H9 (cell line): ENCODE measurements at regions not wholly inside any gene's neighbourhood (a gene's known extent, or its start where the extent isn't known, plus 50 kb on each side); places are given as distances from the start of the nearest gene placed in this dataset.

Source experiments
- DNase-seq: peaks from one replicate; pipeline ENCODE4 v3.0.0-alpha.2; 2017
- H2AFZ ChIP-seq: one replicate; pipeline ENCODE4 v1.6.1; 2013; ENCODE audit warnings: mild to moderate bottlenecking, low read length, control low read depth, moderate library complexity
- H2AK5ac ChIP-seq: 2 replicates; pipeline ENCODE4 v1.6.1; 2013; ENCODE audit warnings: low read length, control low read depth, mixed read lengths; ENCODE audit not compliant: insufficient read length
- H2BK120ac ChIP-seq: one replicate; pipeline ENCODE4 v1.6.1; 2013; ENCODE audit warnings: low read depth, mild to moderate bottlenecking, low read length, control low read depth, inconsistent platforms; ENCODE audit not compliant: poor library complexity, severe bottlenecking
- H2BK12ac ChIP-seq: 2 replicates; pipeline ENCODE4 v1.6.1; 2013; ENCODE audit warnings: low read length, control low read depth, mixed read lengths, low read depth; ENCODE audit not compliant: insufficient read length
- H2BK15ac ChIP-seq: 2 replicates; pipeline ENCODE4 v1.6.1; 2013; ENCODE audit warnings: low read depth, low read length, control low read depth
- H2BK20ac ChIP-seq: one replicate; pipeline ENCODE4 v1.6.1; 2013; ENCODE audit warnings: low read depth, mild to moderate bottlenecking, low read length, control low read depth, inconsistent platforms; ENCODE audit not compliant: poor library complexity, severe bottlenecking
- H2BK5ac ChIP-seq: 2 replicates; pipeline ENCODE4 v1.6.1; 2013; ENCODE audit warnings: low read length, control low read depth, mixed read lengths; ENCODE audit not compliant: insufficient read length
- H3K14ac ChIP-seq: 2 replicates; pipeline ENCODE4 v1.6.1; 2013; ENCODE audit warnings: low read length, control low read depth; ENCODE audit not compliant: insufficient read depth
- H3K18ac ChIP-seq: 2 replicates; pipeline ENCODE4 v1.6.1; 2013; ENCODE audit warnings: low read depth, mild to moderate bottlenecking, mixed read lengths, low read length, control low read depth; ENCODE audit not compliant: insufficient read length
- H3K23ac ChIP-seq: 2 replicates; pipeline ENCODE4 v1.6.1; 2013; ENCODE audit warnings: low read length, control low read depth, mixed read lengths, low read depth; ENCODE audit not compliant: insufficient read length
- H3K23me2 ChIP-seq: 2 replicates; pipeline ENCODE4 v1.6.1; 2013; ENCODE audit warnings: low read depth, mild to moderate bottlenecking, mixed read lengths, low read length, control low read depth; ENCODE audit not compliant: insufficient read length, poor library complexity, severe bottlenecking
- H3K27ac ChIP-seq: 2 replicates; pipeline ENCODE4 v1.5.1; 2013; ENCODE audit warnings: low read length, control low read depth, mixed read lengths, low read depth; ENCODE audit not compliant: insufficient read length
- H3K27me3 ChIP-seq: 2 replicates; pipeline ENCODE4 v1.6.1; 2013; ENCODE audit warnings: low read length, control low read depth, inconsistent platforms; ENCODE audit not compliant: insufficient read depth
- H3K4ac ChIP-seq: 2 replicates; pipeline ENCODE4 v1.6.1; 2013; ENCODE audit warnings: low read depth, mild to moderate bottlenecking, control low read depth, inconsistent platforms, low read length, moderate library complexity
- H3K4me1 ChIP-seq: 2 replicates; pipeline ENCODE4 v1.6.1; 2013; ENCODE audit warnings: low read length, control low read depth, inconsistent platforms; ENCODE audit not compliant: insufficient read depth
- H3K4me2 ChIP-seq: 2 replicates; pipeline ENCODE4 v1.6.1; 2013; ENCODE audit warnings: low read length, control low read depth, mixed read lengths; ENCODE audit not compliant: insufficient read length, insufficient read depth
- H3K56ac ChIP-seq: 2 replicates; pipeline ENCODE4 v1.6.1; 2013; ENCODE audit warnings: low read depth, mild to moderate bottlenecking, mixed read lengths, low read length, control low read depth; ENCODE audit not compliant: insufficient read length
- H3K79me1 ChIP-seq: 2 replicates; pipeline ENCODE4 v1.6.1; 2013; ENCODE audit warnings: low read depth, mild to moderate bottlenecking, moderate library complexity, low read length, control low read depth, inconsistent platforms; ENCODE audit not compliant: insufficient read depth, poor library complexity, severe bottlenecking
- H3K79me2 ChIP-seq: 2 replicates; pipeline ENCODE4 v1.6.1; 2013; ENCODE audit warnings: low read length, control low read depth, inconsistent platforms; ENCODE audit not compliant: insufficient read depth
- H3K9ac ChIP-seq: 2 replicates; pipeline ENCODE4 v1.6.1; 2013; ENCODE audit warnings: low read length, control low read depth, mixed read lengths; ENCODE audit not compliant: insufficient read length; ENCODE audit errors: extremely low read depth
- H3K9me3 ChIP-seq: one replicate; pipeline ENCODE4 v1.6.1; 2013; ENCODE audit warnings: low read depth, low read length, inconsistent platforms; ENCODE audit not compliant: control insufficient read depth
- H3T11ph ChIP-seq: one replicate; pipeline ENCODE4 v1.6.1; 2013; ENCODE audit warnings: mild to moderate bottlenecking, low read length, control low read depth, inconsistent platforms
- H4K20me1 ChIP-seq: one replicate; pipeline ENCODE4 v1.6.1; 2013; ENCODE audit not compliant: control insufficient read depth, insufficient read length, insufficient read depth
- H4K5ac ChIP-seq: 2 replicates; pipeline ENCODE4 v1.6.1; 2013; ENCODE audit warnings: low read depth, mild to moderate bottlenecking, mixed read lengths, low read length, control low read depth; ENCODE audit not compliant: insufficient read length
- H4K8ac ChIP-seq: replicated peaks from 2 replicates; pipeline ENCODE4 v1.6.1; 2013; ENCODE audit warnings: low read length, control low read depth, mixed read lengths, low read depth; ENCODE audit not compliant: insufficient read length
- H4K91ac ChIP-seq: 2 replicates; pipeline ENCODE4 v1.6.1; 2013; ENCODE audit warnings: low read depth, mild to moderate bottlenecking, moderate library complexity, mixed read lengths, low read length, control low read depth; ENCODE audit not compliant: insufficient read length
- H3K27ac Mint-ChIP-seq, 3 experiments: 2 replicates in 2 of 3; 3 replicates in 1 of 3; pipeline ENCODE4 v1.8.0; 2020 to 2021; ENCODE audit warnings: mixed read lengths in 3 of 3, mild to moderate bottlenecking in 1 of 3, moderate library complexity in 1 of 3
- H3K27me3 Mint-ChIP-seq: 2 replicates; pipeline ENCODE4 v1.8.0; 2021; ENCODE audit warnings: low read depth, mild to moderate bottlenecking, moderate library complexity, mixed read lengths
- H3K36me3 Mint-ChIP-seq, 3 experiments: 2 replicates in 2 of 3; 3 replicates in 1 of 3; pipeline ENCODE4 v1.8.0; 2020 to 2021; ENCODE audit warnings: low read depth in 3 of 3, mixed read lengths in 3 of 3; ENCODE audit not compliant: insufficient read depth in 1 of 3
- H3K4me1 Mint-ChIP-seq, 2 experiments: 2 replicates each; pipeline ENCODE4 v1.8.0; 2020; ENCODE audit warnings: mixed read lengths in 2 of 2
- H3K4me3 Mint-ChIP-seq, 2 experiments: 2 replicates in 1 of 2; 3 replicates in 1 of 2; pipeline ENCODE4 v1.8.0; 2020 to 2021; ENCODE audit warnings: mild to moderate bottlenecking in 2 of 2, mixed read lengths in 2 of 2, moderate library complexity in 1 of 2
- H3K9me3 Mint-ChIP-seq, 2 experiments: 2 replicates in 1 of 2; 3 replicates in 1 of 2; pipeline ENCODE4 v1.8.0; 2020; ENCODE audit warnings: mild to moderate bottlenecking in 2 of 2, mixed read lengths in 2 of 2, moderate library complexity in 1 of 2
- WGBS: extraction: QIAGEN DNeasy Blood & Tissue Kit; methylation state at CpG from one replicate; pipeline ENCODE4 v1.1.7; 2013; ENCODE audit warnings: missing lambda C conversion rate, low lambda C conversion rate, mixed read lengths; ENCODE audit not compliant: insufficient read length; ENCODE audit errors: extremely low coverage; 5-methylcytosine and 5-hydroxymethylcytosine counted together
- TF ChIP-seq, protein P1 (sequence below): fragments of 200-600 bp; sonication (generic); conservative IDR thresholded peaks from 3 replicates; pipeline ENCODE4 v1.8.0; 2021; ENCODE audit warnings: antibody characterized with exemption, mild to moderate bottlenecking

DNA sequence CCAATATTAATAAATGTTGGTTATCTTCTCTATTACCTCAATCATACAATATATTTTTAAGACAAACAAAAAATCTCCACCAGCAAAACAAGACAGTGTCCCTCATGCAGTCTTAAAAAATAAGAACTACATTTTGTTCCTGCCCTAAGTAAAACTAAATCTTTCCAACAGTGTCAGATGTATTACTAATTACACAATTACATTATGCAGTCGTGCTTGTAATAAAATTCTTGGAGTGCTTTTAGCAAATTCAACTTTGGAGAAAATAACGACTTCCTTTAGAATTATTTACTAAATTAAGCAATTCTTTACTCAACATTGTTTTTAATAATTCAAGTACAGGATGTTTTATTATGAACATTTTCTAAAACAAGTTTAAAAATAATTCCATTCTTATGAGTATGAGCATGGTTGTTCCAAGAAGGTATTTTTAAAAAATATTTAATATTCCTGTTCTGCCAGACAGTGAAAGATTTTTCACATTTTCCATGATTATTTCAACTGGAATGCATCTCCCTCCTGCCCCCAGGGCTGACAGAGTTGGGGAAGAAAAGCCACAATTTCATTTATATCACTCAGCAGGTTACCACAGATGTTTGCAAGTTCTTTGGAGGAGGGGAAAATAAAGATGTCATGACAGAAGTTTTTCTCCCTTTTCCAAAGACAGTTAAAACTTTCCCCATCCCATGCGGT is 137.9 kb downstream of the FAM114A2 start:
- no peak overlapping the region for H3K4ac ChIP-seq
- no peak overlapping the region for H3K9ac ChIP-seq
- no CpG with 5 or more reads among the region's 3 CpGs for WGBS
- H2BK20ac ChIP-seq, result no peak overlapping the region
- no peak for DNase-seq
- H2BK15ac ChIP-seq, result no peak overlapping the region
- no peak overlapping the region for H3T11ph ChIP-seq
- H3K9me3 ChIP-seq, result no peaks in the 10 kb centered on the region
- no peak overlapping the region for H2AFZ ChIP-seq
- no peak overlapping the region for H3K18ac ChIP-seq
- H3K4me1 ChIP-seq, result no peaks in the 10 kb centered on the region
- H3K27me3 Mint-ChIP-seq, result no peaks in the 10 kb centered on the region
- no peak overlapping the region for H3K4me2 ChIP-seq
- TF ChIP-seq, protein P1, sequence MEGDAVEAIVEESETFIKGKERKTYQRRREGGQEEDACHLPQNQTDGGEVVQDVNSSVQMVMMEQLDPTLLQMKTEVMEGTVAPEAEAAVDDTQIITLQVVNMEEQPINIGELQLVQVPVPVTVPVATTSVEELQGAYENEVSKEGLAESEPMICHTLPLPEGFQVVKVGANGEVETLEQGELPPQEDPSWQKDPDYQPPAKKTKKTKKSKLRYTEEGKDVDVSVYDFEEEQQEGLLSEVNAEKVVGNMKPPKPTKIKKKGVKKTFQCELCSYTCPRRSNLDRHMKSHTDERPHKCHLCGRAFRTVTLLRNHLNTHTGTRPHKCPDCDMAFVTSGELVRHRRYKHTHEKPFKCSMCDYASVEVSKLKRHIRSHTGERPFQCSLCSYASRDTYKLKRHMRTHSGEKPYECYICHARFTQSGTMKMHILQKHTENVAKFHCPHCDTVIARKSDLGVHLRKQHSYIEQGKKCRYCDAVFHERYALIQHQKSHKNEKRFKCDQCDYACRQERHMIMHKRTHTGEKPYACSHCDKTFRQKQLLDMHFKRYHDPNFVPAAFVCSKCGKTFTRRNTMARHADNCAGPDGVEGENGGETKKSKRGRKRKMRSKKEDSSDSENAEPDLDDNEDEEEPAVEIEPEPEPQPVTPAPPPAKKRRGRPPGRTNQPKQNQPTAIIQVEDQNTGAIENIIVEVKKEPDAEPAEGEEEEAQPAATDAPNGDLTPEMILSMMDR, result no peak
- no peak overlapping the region for H2AK5ac ChIP-seq
- H3K79me2 ChIP-seq, result no peaks in the 10 kb centered on the region
- H2BK12ac ChIP-seq, result no peak overlapping the region
- H4K20me1 ChIP-seq, result no peaks in the 10 kb centered on the region
- no peak overlapping the region for H2BK5ac ChIP-seq
- no peak overlapping the region for H2BK120ac ChIP-seq
- no peak overlapping the region for H4K91ac ChIP-seq
- no peak overlapping the region for H3K27ac ChIP-seq
- no peaks in the 10 kb centered on the region for H3K27me3 ChIP-seq
- H3K27ac Mint-ChIP-seq, result no peak overlapping the region
- H4K8ac ChIP-seq, result no peak overlapping the region
- H4K5ac ChIP-seq, result no peak overlapping the region
- no peak overlapping the region for H3K4me3 Mint-ChIP-seq
- H3K9me3 Mint-ChIP-seq, result no peaks in the 10 kb centered on the region
- H3K4me1 Mint-ChIP-seq, result no peaks in the 10 kb centered on the region
- no peak overlapping the region for H3K23ac ChIP-seq
- H3K14ac ChIP-seq, result no peak overlapping the region
- H3K36me3 Mint-ChIP-seq, result no peaks in the 10 kb centered on the region
- H3K23me2 ChIP-seq, result no peaks in the 10 kb centered on the region
- no peak overlapping the region for H3K56ac ChIP-seq
- H3K79me1 ChIP-seq, result no peaks in the 10 kb centered on the region
